NCI-H1417 treated with DMSO at 0.1 percent for 48 hours (cell line): ENCODE measurements at regions not wholly inside any gene's neighbourhood (a gene's known extent, or its start where the extent isn't known, plus 50 kb on each side); places are given as distances from the start of the nearest gene placed in this dataset.
"Not testable (repeated sequence)": the region's sequence is repeated elsewhere in the genome, so short reads cannot be mapped to it uniquely, and the experiment has no call there.

Source experiments
- DNase-seq: peaks from one replicate; lab custom pipeline; 2025; lab: John Stamatoyannopoulos, UW

DNA sequence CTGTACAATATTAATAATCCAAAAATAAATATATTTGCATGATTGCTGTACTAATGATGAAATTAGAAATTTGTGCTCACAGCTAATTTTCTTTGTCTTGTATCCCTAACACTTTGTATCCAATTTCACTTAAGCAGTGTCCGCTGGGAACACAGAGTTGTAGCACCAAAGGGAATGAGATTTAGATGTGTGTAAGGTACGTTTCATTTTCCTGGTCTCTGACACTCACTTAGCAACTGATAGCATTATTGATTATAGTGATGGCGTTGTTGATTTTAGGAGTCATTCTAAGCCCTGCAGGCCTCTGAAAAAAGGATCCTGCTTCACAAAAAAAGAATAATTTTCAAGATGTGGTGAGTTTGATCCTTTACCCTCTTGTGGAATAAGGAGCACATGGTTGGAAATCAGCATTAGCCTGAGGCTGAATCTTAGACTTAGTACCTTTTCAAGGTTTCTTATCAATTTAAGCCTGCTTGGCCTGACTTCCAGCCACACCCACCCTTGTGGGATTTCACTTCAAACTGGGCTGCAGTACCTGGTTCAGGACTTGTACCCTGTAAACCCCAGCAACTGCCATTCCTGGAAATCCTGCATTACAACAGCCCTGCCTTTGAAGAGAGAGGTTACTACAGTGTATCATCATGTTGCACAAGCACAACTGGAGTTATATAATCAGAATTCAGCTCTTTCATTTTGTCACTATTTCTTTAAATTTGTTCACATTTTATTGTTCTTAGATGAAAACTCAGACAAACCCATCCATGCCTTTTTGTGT lies 116.2 kb downstream of the RND3 start:
- DNase-seq, result no peak

DNA sequence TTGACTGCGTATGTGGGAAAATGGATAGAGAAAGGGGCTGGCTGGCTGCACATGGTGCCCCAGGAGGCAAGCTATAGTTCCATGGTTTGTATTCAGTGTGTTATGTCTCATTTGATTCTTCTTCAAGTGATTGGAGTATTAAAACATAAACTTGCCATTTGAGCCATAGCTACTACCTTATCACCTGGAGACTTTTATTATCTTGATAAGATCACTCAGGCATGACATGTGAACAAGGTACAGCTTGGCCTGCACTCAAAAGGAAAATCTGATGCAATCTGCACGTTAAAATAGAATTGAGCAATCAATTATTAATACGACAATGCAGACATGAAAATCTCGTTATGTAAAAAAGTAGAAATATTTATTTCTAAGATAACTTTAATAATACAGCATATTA lies 116.9 kb downstream of the RND3 start:
- no peak for DNase-seq

DNA sequence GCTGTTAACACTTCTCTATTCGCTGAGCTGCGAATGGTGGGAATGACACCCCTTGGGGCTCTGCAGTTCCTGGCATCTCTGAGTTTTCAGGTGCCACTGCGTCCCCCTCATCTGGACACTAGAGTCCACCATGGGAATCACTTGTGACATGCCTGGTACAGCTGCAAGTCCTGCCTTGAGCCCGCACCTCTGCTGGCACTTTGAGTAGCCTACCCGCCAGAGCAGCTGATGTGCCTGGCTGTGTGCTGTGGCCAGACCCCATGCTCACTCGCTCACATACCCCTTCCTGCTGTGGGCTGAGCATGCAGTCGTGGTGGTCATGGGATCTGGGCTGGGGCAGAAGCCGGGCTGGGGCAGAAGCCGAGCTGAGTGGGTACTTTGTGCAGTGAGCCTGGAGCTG lies 117.6 kb downstream of the RND3 start:
- DNase-seq, result no peak

DNA sequence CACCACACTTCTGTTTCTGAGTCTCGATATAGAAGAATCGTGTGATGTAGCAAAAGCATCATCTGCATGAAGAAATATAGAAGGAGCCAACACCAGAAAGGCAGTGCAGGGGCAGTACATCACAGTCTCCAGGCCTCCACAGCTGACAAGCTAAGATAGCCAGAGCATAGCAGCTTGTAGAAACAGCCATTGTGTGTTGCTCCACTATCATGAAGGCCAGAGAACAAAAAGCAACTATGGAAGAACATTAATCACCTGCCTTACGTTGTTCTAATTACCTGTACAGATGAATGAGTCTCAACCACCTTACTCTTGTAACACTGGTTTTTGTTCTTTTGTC lies 129.0 kb downstream of the RND3 start:
- no peak for DNase-seq

DNA sequence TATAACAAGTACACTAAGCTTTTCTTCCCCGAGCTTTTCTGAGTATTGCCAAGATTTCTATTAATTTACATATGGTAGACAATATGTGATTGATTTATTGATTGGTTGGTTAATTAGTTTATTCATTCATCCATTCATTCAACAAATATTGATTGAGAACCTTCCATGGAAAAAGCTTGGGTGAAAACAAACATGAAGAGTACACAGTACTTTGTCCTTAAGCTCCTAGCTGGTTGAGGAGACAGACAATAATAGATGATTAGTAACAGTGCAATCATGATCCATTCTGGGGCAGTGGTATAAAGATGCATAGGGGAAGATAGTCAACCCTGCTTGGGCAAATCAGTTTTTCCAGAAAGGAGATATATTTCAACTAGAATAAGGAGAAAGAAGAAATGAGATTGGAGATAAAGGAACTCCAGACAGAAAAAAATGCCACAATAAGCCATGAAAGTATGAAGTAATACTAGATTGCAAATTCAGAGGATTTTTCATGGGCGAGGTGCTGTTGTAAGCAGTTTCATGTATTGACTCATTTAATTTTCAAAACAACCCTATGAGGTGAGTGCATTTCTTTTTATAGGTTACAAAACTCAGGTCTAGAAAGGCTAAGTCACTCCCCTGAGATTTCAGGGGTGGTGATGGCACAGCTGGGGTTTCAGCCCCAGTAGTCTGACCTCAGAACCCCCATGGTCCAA lies 129.5 kb downstream of the RND3 start:
- DNase-seq, result no peak

DNA sequence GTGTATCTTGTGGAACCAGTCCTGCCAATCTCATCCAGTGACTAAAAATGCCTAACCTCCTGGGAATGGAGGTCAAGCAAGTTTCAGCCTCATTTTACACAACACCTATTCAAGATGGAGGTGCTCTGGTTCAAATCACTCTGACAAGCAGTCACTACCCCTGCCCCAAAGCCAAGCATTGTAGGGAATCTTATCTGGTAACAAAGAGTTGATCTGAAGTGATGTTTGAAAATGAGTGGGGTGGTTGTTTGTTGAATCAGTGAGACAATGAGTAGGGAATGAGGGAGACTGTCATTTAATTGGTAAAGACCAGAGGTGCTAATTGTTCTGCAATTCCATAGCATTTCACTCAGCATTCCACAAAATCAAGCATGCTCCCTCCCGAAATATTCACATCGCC lies 132.0 kb downstream of the RND3 start:
- DNase-seq, result no peak

DNA sequence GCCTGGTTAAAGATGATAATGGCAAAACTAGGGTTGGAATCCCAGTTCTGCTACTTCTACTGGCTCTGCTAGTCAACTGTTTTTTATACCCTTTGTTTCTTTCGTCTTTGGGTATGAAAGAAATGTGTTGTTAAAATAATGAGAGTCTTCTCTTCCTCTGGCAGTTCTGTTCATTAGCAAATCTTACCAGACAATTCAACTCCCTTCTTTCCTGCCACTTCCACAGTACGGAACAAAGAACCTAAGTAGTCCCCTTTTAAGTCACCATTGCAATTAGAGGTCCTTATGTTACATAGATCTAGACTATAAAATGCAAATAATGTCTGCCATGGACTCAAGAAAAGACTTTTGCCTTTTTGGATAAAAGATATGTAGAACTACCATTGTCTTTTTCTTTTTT lies 134.1 kb downstream of the RND3 start:
- DNase-seq, result no peak

DNA sequence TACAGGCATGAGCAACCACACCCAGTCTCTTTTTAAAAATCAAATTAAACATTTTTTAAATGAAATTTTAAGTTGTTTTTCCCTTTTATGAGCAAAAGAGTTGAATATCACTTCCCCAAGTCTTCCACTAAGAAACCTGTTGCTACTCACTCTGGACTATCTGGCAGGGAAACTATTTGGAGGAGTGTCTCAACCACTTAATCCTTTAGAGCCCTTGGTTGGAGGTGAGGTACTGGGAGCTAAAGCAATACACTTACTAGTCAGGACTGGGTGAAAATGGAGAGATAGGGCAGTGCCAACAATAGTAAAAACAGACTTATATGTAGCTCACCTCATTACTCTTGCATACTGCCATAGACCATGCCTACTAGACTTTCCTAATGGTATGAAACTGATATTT lies 135.5 kb downstream of the RND3 start:
- no peak for DNase-seq

DNA sequence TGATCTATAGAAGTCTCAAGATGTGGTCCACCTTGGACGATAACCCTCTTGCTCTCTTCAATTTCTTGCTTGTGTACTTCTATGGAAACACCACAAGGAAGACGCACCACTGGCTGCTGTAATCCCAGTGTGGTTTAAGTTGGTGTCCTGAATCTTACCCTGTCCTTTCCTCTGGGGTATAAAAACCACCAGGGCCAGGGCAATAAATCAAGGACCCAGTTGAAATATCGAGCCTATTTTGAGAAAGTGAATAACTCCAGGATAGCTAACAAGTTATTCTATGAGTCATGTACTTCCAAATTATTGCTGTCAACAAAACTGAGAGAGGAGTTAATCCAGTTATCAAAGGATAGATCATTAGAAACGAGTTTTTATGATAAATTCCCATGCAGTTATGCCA lies 137.0 kb downstream of the RND3 start:
- no peak for DNase-seq

DNA sequence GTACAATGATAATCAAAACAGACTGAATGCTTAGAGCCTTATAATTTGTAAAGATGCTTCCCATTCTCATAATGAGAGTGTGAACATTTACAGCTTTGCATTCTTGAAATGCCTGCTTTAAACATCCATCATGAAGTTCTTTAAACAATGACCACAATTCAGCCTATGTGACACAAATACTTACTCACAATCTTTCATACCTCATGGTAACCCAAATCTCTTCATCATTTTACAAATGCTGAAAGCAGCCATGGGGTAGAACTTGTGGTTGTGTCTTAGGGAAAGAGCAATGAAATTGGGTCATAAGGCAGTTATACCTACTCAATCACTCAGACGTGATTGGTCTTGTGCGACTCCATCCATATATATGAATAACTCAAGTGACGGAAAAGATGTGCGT lies 140.7 kb downstream of the RND3 start:
- no peak for DNase-seq

DNA sequence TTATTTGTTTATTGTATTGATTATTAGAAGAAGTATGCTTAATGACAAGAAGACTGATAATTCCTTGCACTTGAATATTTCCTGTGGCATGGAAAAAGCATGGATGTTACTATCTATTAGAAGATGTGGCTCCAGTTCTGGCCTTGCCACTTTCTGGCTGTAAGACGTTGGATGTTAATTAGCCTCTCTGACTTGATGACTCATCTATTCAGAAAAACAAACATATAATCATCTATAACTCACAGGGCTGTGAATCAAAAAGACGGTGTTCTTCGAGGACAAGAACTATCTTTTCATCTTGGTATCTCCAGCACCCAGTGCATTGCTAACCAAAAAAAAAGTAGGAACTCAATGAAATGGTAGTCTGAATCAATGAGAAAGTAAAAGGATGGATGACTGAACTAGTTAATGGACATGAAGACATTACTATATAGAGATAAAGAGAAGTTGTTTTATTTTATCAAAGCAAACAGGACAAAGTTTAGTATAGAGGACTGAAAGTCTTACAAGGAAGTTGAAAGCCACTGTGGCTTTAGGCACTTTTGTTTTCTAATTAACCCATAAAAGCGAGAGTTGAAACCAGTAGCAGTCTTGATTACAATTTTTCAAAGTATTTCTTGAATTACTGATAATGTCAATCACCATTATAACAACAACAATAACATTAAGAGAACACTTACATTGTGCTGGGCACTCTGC lies 145.3 kb downstream of the RND3 start:
- DNase-seq, result no peak

DNA sequence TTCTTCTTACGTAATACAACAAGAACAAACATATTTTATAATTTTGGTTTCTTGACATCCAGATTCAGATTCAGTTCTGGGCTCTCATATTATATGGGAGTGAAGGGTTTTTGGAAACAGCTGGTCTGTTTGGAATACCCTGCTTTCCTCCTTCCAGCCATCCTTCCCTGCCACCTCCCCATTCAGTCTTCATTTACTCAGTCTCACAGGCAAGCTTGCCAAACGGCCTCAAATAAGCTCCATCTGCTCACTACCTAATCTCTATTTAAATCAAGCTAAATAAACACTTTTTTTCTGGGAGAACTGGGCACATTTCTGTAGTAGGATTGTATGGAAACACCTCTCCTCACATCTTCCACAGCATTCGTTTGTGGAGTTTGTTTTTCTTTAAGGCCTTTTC lies 147.5 kb downstream of the RND3 start:
- DNase-seq, result no peak

DNA sequence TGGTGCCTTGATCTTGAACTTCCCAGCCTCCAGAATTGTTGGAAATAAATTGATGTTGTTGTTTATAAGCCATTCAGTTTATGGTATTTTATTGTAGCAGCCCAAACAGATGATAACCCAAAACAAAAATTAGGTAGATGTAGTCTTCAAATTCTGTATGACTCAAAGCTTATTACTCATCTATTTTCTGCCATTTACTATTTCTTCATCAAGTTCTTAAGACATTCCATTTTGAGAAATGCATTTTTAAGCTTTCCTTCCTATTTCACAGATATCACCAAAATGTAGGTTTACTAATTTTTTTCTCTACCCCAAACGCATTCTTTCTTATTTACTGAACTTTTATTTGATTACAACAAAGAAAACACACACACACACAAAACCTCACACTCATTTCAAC lies 148.2 kb downstream of the RND3 start:
- DNase-seq, result no peak

DNA sequence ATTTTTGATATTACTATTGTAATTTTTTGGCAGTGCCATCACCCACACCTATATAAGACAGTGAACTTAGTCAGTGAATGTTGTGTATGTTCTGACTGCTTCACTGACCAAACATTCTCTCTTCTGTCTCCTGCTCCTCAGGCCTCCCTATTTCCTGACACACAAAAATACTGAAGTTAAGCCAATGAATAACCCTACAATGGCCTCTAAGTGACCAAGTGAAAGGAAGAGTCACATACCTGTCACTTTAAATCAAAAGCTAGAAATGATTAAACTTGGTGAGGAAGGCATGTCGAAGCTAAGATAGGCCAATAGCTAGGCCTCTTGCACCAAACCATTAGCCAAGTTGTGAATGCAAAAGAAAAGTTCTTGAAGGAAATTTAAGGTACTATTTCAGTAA lies 151.9 kb downstream of the RND3 start:
- DNase-seq, result no peak

DNA sequence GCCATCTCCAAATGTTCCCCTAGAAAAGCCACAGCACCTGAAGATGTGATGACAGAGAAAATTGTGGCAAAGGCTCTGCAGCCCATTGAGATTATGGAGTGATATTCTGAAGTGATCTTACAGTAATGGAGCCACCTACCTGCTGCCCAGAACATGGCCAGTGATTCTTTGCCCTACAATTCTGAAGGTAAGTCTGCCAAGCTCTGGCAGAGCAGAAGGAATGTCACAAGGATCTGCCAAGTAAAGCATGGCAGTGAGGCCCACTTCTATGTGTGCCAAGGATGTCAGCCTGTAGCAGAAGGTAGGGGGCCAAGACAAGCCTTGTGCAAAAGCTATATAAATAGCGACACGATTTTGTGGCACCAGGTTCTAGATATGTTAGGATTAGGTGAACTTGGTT lies 155.1 kb downstream of the RND3 start:
- no peak for DNase-seq

DNA sequence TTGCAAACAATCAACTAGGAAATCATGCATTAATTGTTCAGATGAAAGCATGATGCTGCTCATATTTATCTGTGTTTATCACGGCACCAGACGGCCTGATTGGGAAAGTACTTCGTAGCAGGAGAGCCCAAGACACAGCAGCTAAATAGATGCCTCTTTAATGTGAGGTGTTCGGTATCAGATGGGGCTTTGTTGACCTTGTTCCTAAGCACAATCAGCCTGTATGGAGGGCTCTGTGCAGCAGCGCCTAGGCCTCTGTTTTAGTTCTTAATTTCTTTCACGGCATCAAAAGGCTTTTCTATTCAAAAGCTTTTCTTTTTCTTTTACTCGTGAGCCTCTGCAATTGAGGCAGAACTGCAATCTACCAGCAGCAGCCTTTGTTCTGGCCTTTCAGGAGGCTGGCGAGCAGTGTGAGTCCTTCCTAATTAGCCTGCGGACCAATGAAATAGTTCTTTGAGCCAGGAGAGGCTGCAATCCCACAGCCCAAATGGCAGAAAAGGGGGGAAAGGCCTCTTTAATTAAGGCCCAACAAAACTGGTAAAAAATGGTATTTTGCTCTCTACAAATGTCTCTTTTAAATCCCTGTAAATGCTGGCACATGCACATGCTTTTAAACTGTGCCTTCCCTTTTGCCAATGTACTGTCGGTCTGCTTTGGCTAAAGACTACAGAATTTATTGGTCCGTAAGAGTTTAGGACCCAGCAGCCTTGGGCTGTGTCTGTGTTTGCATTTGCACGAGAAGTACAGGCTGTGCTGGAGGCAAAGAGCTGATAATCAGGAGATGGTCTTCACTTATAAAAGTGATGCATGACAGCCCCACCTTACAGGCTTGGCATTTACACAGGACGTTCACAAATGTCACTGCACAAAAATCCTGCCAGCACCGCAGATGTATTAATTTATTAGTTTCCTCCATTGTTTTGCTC lies 159.6 kb downstream of the RND3 start:
- DNase-seq, result no peak

DNA sequence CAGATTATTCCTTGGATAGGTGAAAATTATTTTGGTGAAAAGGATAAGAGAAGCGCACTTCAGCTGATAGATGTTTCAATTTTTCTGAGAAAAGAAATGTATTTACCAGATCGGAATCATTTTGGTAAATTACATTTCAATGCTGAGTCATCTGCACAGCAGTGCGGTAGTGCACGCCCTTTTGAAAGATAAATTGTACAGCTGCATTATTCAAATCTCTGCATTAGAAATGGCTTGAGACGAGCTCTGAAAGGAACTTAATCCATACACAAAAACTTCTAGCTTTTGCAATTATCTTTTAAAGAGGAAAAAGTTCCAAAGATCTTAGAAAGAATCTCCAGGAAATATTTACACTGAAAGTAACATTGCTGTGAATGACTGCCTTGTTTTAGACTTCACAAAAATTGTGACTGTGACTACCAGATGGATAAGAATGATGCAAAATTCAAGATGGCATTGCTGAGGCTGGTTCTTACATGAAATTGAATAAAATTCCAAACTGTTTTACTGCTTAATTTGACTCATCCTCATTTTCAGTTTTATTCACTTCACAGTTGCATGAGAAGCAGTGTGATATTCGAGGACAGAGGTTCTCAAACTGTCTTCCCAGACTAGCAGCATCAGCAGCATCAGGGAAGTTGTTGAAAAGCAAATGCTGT lies 161.7 kb downstream of the RND3 start:
- no peak for DNase-seq

DNA sequence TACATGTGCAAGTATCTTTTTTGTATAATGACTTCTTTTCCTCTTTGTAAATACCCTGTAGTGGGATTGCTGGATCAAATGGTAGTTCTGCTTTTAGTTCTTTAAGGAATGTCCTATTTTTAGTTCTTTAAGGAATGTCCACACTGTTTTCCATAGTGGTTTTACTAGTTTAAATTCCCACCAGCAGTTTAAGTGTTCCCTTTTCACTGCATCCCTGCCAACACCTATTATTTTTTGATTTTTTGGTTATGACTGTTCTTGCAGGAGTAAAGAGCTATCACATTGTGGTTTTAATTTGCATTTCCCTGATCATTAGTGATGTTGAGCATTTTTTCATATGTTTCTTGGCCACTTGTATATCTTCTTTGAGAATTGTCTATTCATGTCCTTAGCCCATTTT lies 164.4 kb downstream of the RND3 start:
- not testable (repeated sequence) for DNase-seq

DNA sequence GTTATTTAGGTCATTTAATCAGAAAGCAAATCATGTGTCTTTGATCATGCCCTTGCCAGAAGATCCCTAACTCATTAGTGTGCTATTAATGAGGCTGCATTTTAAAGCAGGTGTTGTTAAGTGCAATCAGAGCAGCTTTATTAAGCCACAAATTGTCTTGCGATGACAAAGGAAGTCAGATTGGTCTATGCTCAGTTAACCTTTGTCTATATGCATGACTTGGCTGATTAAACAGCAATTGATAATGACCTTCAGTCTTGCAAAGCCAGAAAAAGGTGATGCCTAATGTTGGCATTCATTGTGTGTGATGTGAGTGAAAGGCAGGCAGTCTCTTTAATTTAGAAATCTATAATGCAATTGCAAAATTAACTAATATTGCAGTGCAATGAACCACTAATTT lies 166.9 kb downstream of the RND3 start:
- DNase-seq, result no peak

DNA sequence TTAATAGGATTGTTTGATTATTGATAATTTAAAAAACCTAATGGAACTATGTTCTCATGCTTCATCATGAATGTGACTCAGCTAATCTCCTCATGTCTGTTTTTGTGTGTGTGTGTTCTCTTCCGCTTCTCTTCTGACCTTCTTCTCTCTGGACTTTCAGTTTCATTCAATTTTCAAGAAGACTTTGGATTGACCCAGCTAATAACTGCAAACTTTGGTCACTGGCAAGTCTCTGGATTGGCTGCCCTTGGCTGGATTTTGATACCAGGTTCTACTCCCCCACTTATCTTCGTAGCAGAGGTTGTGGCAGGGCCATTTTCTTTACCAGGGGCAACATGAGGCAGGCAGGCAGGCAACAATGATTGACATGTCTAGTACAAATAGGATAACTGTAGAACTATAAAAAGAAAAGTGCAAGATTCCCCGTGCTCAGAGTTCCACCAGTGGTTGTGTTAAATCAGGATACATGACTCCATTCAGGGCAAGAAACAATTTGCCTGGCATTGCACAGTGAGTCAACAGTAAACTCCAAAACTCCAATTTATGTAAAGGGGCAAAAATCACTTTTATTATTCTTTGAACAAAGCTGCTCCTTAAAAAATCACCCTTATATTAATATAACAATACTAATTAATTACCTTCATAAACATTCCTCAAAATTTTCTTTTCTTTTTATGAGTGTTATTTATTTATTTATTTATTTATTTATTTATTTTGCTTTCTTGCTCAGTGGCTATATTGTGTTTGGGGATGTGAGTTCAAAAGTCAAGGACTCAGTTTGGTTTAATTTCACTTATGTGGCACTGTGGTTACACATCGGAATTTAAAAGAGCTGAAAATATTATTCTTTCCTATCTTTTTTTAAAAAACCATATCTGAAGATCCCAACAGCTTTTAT lies 167.6 kb downstream of the RND3 start:
- DNase-seq, result no peak

DNA sequence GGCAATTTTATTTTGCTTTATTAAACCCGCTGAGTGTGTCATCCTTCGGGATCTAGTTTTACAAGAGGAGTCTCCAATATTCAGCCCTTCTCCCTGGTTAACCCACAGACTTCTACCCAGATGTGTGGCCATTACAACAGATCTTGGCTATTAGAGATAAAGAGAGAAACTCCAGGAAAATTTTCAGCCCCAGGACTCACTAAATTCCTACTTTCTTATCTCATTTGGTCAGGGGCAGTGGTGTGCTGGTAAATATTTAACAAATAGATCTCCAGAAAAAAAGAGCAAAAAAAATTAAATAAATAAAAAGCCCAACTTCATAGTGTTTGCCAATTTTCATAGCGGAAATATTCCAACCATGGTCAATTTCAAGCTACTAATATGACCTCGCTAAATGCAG lies 168.4 kb downstream of the RND3 start:
- DNase-seq, result no peak
